ENCODE measurements at regions not wholly inside any gene's neighbourhood (a gene's known extent, or its start where the extent isn't known, plus 50 kb on each side); places are given as distances from the start of the nearest gene placed in this dataset.

DNA sequence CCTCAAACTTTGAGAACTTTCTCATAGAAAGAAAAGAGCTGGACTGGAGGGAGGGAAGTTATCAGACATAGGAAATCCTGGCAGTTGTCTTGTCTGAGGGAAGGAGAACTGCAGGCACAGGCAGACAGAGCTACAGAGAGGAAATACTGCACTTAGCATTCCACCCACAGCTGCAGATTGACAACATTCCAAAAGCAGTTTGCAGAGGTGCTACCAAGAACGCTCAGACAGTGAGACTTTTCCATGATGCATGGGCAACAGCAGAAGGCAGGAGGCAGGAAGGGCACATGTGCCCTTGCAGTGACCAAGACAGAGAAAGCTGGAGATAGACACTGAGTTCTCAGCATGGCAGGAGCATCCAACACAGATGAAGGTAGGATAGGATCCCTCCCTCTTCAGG, 327.5 kb upstream of the ZNF462 start:
- TF ChIP-seq, protein P1, sequence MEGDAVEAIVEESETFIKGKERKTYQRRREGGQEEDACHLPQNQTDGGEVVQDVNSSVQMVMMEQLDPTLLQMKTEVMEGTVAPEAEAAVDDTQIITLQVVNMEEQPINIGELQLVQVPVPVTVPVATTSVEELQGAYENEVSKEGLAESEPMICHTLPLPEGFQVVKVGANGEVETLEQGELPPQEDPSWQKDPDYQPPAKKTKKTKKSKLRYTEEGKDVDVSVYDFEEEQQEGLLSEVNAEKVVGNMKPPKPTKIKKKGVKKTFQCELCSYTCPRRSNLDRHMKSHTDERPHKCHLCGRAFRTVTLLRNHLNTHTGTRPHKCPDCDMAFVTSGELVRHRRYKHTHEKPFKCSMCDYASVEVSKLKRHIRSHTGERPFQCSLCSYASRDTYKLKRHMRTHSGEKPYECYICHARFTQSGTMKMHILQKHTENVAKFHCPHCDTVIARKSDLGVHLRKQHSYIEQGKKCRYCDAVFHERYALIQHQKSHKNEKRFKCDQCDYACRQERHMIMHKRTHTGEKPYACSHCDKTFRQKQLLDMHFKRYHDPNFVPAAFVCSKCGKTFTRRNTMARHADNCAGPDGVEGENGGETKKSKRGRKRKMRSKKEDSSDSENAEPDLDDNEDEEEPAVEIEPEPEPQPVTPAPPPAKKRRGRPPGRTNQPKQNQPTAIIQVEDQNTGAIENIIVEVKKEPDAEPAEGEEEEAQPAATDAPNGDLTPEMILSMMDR (IDR thresholded peaks at IDR 0.05; ENCODE audit: control insufficient read depth, extremely low read depth, insufficient read depth) = no peak
- H3K4me3 ChIP-seq (ENCODE audit: low read depth, low read length) = no peak overlapping the region
- no peak for DNase-seq (ENCODE audit: low read depth)

DNA sequence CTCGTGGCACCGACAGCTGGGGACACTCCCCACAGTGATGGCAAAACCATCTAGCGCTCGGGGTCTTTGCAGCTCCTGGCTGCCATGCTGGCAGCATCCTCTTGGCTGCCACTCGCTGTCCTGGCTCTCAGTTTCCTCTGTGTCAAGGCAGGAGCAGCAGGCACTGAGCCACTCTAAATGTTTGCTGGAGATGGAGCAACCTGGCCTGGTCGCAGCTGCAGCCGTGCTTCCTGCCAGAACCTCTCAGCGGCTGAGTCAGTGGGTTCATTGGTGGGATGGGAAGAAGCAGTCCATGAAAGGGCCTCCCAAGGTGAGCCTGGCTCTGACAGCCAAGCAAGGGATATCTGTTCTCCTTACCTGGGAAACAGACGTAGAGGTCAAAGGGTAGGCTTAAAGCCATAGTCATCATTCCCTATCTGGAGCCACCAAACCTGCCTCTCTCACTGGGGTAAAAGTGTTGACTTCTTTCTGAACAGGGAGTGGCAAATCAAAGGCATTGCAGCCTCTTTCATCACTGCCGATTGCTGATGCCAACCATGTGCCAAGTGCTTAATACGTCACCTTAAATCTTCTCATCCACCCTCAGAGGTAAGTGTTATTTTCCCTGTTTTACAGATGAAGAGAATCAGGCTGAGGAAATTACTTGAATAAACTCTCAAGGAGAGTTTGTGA, 304.8 kb upstream of the ZNF462 start:
- no peak overlapping the region for H3K4me3 ChIP-seq (ENCODE audit: low read depth, low read length)
- TF ChIP-seq, protein P1 (IDR thresholded peaks at IDR 0.05; ENCODE audit: control insufficient read depth, extremely low read depth, insufficient read depth) = no peak
- DNase-seq (ENCODE audit: low read depth) = no peak

DNA sequence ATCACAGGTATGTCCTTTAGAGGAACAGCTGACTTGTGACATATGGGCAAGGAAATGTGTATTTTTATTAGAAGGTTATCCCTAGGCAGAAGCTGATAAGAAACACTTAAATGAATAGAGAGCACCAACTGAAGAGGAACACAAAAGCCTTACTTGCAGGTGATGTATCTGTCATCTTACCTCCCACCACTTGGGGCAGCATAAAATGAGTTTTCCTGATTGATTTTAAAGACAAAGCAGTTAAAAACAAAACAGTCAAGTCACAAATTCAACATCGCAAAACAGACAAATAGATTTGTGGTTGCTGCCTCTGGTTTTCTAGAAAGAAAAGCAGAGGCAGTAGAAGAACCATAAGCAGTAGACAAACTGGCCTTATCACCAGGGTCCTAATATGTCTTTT, 302.4 kb upstream of the ZNF462 start:
- no peak overlapping the region for H3K4me3 ChIP-seq (ENCODE audit: low read depth, low read length)
- DNase-seq (ENCODE audit: low read depth) = no peak
- TF ChIP-seq, protein P1 (IDR thresholded peaks at IDR 0.05; ENCODE audit: control insufficient read depth, extremely low read depth, insufficient read depth) = 0 out of 2 replicates have a peak, but pooled peaks have one; percentile 4

DNA sequence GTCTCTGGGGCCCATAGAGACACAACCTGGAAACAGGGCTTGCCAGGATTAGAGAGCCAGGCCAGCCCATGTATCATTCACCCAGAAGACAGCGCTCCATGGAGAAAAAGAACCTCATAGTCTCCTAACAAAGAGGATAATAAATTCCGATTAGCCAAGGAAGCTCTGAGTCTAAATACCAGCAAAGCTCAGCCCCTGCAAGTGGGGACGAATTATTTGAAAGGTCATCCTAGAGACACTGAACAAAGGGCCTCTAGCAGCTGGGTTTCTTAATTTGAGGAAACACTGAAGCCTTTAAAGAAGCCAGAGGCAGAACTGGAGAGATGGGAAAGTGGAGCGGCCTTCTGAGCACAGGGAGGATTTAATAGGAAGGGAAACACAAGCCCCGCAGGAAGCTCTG, 287.1 kb upstream of the ZNF462 start:
- no peak for DNase-seq (ENCODE audit: low read depth)
- H3K4me3 ChIP-seq (ENCODE audit: low read depth, low read length) = no peak overlapping the region
- TF ChIP-seq, protein P1 (IDR thresholded peaks at IDR 0.05; ENCODE audit: control insufficient read depth, extremely low read depth, insufficient read depth) = no peak

DNA sequence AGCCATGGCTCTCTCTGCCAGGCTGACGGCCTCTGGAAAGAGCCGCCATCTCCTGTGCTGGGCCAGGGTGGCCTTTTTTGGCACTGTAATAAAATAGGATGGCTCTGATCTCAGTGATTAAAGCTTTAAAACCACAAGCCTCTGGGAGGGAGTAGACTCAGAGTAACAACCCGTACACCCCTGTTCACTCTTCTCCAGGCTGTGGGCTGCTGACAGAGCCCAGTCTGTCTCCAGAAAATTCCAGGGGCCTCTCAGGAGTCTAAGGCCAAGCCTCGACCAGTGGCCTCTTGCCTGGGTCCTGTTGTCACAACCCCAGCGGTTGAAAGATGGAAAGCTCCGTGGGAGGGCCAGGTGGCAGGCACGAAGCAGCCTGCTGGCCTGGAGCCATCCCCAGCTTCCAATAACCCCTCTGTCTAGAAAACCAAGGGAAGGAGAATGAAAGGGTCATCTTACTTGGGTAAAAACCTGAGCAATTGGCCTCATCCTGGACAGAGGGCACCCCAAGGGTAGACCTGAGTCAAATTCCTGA, 286.7 kb upstream of the ZNF462 start:
- TF ChIP-seq, protein P1 (IDR thresholded peaks at IDR 0.05; ENCODE audit: control insufficient read depth, extremely low read depth, insufficient read depth) = no peak
- no peak overlapping the region for H3K4me3 ChIP-seq (ENCODE audit: low read depth, low read length)
- DNase-seq (ENCODE audit: low read depth) = no peak

DNA sequence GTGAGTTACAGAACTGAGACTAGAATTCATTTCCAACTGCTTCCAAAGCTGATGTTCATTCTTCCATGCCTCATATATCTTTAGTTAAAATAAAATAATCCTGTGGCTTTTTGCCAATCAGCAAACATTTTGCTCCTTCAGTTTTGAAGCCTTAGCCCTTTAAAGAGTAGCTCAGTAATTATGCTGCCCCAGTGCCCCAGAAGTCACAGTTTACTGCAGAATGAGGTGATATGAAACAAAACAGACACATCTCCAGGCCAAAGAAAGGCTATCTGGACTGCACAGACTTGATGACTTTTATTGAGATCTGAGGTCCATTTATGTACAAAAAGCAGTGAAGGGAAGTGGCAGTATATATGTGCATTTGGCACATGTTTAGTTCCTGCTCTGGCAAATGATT, 285.8 kb upstream of the ZNF462 start:
- TF ChIP-seq, protein P1 (IDR thresholded peaks at IDR 0.05; ENCODE audit: control insufficient read depth, extremely low read depth, insufficient read depth) = no peak
- DNase-seq (ENCODE audit: low read depth) = no peak
- no peak overlapping the region for H3K4me3 ChIP-seq (ENCODE audit: low read depth, low read length)

DNA sequence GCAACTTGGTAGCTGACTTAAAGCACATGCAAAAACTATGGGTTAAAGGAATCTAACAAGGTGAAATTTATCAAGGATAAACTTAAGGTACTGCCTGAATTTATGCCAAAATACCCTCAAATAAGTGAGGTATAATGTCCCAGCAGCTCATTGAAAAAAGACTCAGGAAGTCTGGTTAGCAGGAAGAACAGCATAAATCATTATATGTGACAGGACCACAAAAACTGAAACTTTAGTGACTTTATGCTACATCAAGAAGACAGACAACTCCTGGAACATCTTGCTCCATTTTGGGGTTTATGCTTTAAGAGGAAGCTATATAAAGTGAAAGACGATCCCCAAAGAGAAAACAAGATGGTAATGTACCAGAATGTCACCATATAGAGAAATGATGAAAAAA, 282.4 kb upstream of the ZNF462 start:
- TF ChIP-seq, protein P1 (IDR thresholded peaks at IDR 0.05; ENCODE audit: control insufficient read depth, extremely low read depth, insufficient read depth) = no peak

More for the DNA sequence above, 282.4 kb upstream of the ZNF462 start:
- H3K4me3 ChIP-seq (ENCODE audit: low read depth, low read length) = no peak overlapping the region
- DNase-seq (ENCODE audit: low read depth) = no peak

All from LNCaP clone FGC (cell line).